SK-N-SH treated with all-trans-retinoic acid at 6 μM for 48 hours (cell line): ENCODE measurements at regions not wholly inside any gene's neighbourhood (a gene's known extent, or its start where the extent isn't known, plus 50 kb on each side); places are given as distances from the start of the nearest gene placed in this dataset.

Experiments
- ATAC-seq: fragments of 200-7000 bp; cut with Tn5 transposase; 3 replicates; pipeline ENCODE4 v1.9.1; 2020; ENCODE audit warnings: mild to moderate bottlenecking, moderate library complexity
- ARNTL ChIP-seq: fragments of 450-650 bp; formaldehyde crosslinking; IDR thresholded peaks from 2 replicates; pipeline ENCODE4 v1.5.0; 2020; ENCODE audit warnings: low read depth, mild to moderate bottlenecking, moderate library complexity, borderline replicate concordance
- BACH2 ChIP-seq: fragments of 250-450 bp; sonication (Bioruptor Pico); IDR thresholded peaks from 2 replicates; pipeline ENCODE4 v1.9.0; 2021; ENCODE audit warnings: mild to moderate bottlenecking, borderline replicate concordance
- CSDC2 ChIP-seq: fragments of 250-450 bp; sonication (Bioruptor Pico); IDR thresholded peaks from 2 replicates; pipeline ENCODE4 v1.5.0; 2020; ENCODE audit warnings: mild to moderate bottlenecking, moderate library complexity
- CSRNP3 ChIP-seq: fragments of 250-450 bp; sonication (Bioruptor Pico); IDR thresholded peaks from 2 replicates; pipeline ENCODE4 v1.5.1; 2021; ENCODE audit warnings: mild to moderate bottlenecking, moderate library complexity
- ESRRG ChIP-seq: fragments of 250-450 bp; sonication (Bioruptor Pico); IDR thresholded peaks from 2 replicates; pipeline ENCODE4 v1.6.1; 2021; ENCODE audit warnings: mild to moderate bottlenecking
- ISL1 ChIP-seq: fragments of 250-450 bp; sonication (Bioruptor Pico); IDR thresholded peaks from 2 replicates; pipeline ENCODE4 v2.1.2; 2022; ENCODE audit warnings: mild to moderate bottlenecking, moderate library complexity
- OSR1 ChIP-seq: fragments of 250-450 bp; sonication (Bioruptor Pico); IDR thresholded peaks from 2 replicates; pipeline ENCODE4 v1.8.0; 2022; ENCODE audit warnings: moderate library complexity, mild to moderate bottlenecking, inconsistent platforms
- PATZ1 ChIP-seq: fragments of 250-450 bp; sonication (Bioruptor Pico); IDR thresholded peaks from 2 replicates; pipeline ENCODE4 v1.8.0; 2020; ENCODE audit warnings: mild to moderate bottlenecking, moderate library complexity, borderline replicate concordance
- POU6F1 ChIP-seq: fragments of 250-450 bp; sonication (Bioruptor Pico); IDR thresholded peaks from 2 replicates; pipeline ENCODE4 v1.8.0; 2021; ENCODE audit warnings: low read depth, mild to moderate bottlenecking, moderate library complexity, borderline replicate concordance
- PPARA ChIP-seq: fragments of 250-450 bp; sonication (Bioruptor Pico); IDR thresholded peaks from 2 replicates; pipeline ENCODE4 v1.5.0; 2020; ENCODE audit warnings: mild to moderate bottlenecking, borderline replicate concordance
- RARB ChIP-seq: fragments of 250-450 bp; sonication (Bioruptor Pico); IDR thresholded peaks from 2 replicates; pipeline ENCODE4 v1.8.0; 2021; ENCODE audit warnings: mild to moderate bottlenecking, moderate library complexity
- TCF4 ChIP-seq: fragments of 250-450 bp; sonication (Bioruptor Pico); IDR thresholded peaks from 2 replicates; pipeline ENCODE4 v1.8.0; 2021; ENCODE audit warnings: mild to moderate bottlenecking, moderate library complexity, borderline replicate concordance
- TSHZ2 ChIP-seq: fragments of 250-450 bp; sonication (Bioruptor Pico); IDR thresholded peaks from 2 replicates; pipeline ENCODE4 v1.5.0; 2020; ENCODE audit warnings: mild to moderate bottlenecking, moderate library complexity
- ZC3H10 ChIP-seq: fragments of 250-450 bp; sonication (Bioruptor Pico); IDR thresholded peaks from 2 replicates; pipeline ENCODE4 v1.5.1; 2021; ENCODE audit warnings: mild to moderate bottlenecking, moderate library complexity
- ZFP3 ChIP-seq: fragments of 250-450 bp; sonication (Bioruptor Pico); IDR thresholded peaks from 2 replicates; pipeline ENCODE4 v1.5.0; 2020; ENCODE audit warnings: mild to moderate bottlenecking, moderate library complexity
- ZFP30 ChIP-seq: fragments of 450-650 bp; formaldehyde crosslinking; IDR thresholded peaks from 2 replicates; pipeline ENCODE4 v1.5.0; 2022; ENCODE audit warnings: mild to moderate bottlenecking, moderate library complexity
- ZNF565 ChIP-seq: fragments of 450-650 bp; formaldehyde crosslinking; conservative IDR thresholded peaks from 2 replicates; pipeline ENCODE4 v1.5.0; 2020; ENCODE audit warnings: low read depth, mild to moderate bottlenecking, moderate library complexity
- ZNF70 ChIP-seq: fragments of 450-650 bp; formaldehyde crosslinking; IDR thresholded peaks from 2 replicates; pipeline ENCODE4 v1.5.0; 2020; ENCODE audit warnings: mild to moderate bottlenecking, moderate library complexity
- ZNF8 ChIP-seq: fragments of 450-650 bp; formaldehyde crosslinking; IDR thresholded peaks from 2 replicates; pipeline ENCODE4 v1.5.0; 2020; ENCODE audit warnings: mild to moderate bottlenecking, moderate library complexity
- TF ChIP-seq, protein P1 (sequence below): fragments of 250-450 bp; sonication (Bioruptor Pico); IDR thresholded peaks from 2 replicates; pipeline ENCODE4 v1.5.1; 2020; ENCODE audit warnings: low read depth, mild to moderate bottlenecking, moderate library complexity

DNA sequence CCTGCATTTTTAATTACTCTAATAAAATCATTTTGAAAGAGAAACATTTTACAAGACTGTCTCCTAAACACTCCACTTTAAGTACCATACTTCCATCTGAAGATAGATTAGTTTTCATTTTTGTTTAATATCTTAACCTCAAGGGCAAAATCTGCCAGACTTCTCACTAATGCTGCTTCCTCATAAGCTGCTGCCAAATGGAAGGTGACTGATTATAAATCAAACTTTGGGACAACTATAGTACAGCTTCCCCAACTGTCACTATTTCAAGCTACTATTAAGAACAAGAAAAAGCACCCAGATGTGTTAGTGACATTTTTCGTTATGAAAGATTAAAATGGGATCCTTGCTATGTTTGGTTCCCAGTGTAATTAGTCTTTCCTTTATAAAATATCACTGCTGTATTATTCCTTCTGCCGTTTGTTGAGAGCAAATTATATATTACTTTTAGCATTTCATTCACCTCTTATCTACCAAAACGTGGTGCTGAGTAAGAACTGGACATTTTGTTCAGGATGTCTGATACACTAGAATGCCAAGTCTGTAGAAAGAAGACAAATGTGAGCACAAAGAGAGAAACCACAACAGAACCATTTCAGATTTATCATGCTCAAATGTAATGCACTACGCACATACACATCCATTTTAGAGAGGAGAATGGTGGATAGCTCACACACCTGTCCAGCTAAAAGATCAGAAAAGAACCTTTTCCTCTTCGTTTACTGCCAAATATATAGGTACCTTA is 312.2 kb upstream of the C11orf87 start (continued):
- TF ChIP-seq, protein P1, sequence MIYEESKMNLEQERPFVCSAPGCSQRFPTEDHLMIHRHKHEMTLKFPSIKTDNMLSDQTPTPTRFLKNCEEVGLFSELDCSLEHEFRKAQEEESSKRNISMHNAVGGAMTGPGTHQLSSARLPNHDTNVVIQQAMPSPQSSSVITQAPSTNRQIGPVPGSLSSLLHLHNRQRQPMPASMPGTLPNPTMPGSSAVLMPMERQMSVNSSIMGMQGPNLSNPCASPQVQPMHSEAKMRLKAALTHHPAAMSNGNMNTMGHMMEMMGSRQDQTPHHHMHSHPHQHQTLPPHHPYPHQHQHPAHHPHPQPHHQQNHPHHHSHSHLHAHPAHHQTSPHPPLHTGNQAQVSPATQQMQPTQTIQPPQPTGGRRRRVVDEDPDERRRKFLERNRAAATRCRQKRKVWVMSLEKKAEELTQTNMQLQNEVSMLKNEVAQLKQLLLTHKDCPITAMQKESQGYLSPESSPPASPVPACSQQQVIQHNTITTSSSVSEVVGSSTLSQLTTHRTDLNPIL (CRISPR knock-in tag) = no peak
- TF ChIP-seq RARB = no peak
- no peak for TF ChIP-seq ZNF70
- no peak for TF ChIP-seq ZNF565
- no peak for TF ChIP-seq TSHZ2 (CRISPR knock-in tag)
- TF ChIP-seq ARNTL (CRISPR knock-in tag) = no peak
- TF ChIP-seq ZFP30 (CRISPR knock-in tag) = no peak

GRCh38 chr11:109112261-109112660 is 309.7 kb upstream of the C11orf87 start:
- peak; percentile 65 for ATAC-seq
- TF ChIP-seq ZNF565 (no peak), TCF4 (CRISPR knock-in tag) (no peak), OSR1 (CRISPR knock-in tag) (no peak), ZFP3 (CRISPR knock-in tag) (no peak), POU6F1 (CRISPR knock-in tag) (no peak), ISL1 (no peak), ZNF70 (no peak), RARB (no peak), PPARA (CRISPR knock-in tag) (no peak), CSDC2 (CRISPR knock-in tag) (no peak), PATZ1 (no peak), TSHZ2 (CRISPR knock-in tag) (no peak), ZC3H10 (no peak)

GRCh38 chr11:109112821-109113280 is 309.1 kb upstream of the C11orf87 start:
- ATAC-seq = peak; percentile 86
- TF ChIP-seq ZNF8 (CRISPR knock-in tag) = no peak
- TF ChIP-seq TCF4 (CRISPR knock-in tag) = peak; percentile 13; the same call in 1 of the 2 replicates

DNA sequence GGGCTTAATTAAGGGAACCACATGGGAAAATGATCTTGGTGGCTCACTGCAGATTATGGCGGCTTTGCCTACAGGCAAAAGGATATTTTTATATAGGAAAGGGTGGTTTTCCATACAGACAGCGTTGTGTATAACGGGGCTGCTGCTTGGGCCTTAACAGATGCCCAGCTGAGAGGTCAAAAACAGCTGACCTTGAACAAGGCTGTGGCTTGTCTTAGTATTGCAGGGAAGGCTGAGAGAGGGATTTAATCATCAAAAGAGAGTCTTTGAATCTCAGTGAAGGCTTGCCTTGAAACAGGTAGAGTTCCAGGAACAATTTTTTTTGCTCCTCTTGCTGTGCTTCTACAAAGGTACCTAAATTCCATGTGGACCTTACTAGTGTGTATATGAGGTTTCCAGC is 301.6 kb upstream of the C11orf87 start:
- no peak for ATAC-seq
- TF ChIP-seq ZNF8 (CRISPR knock-in tag) (no peak), ZC3H10 (no peak), ZFP30 (CRISPR knock-in tag) (no peak), CSRNP3 (no peak), CSDC2 (CRISPR knock-in tag) (no peak), ZNF565 (no peak), ESRRG (CRISPR knock-in tag) (no peak), BACH2 (CRISPR knock-in tag) (no peak), TSHZ2 (CRISPR knock-in tag) (no peak), ARNTL (CRISPR knock-in tag) (no peak)
